Activated CD8-positive, alpha-beta T cell treated with anti-CD3 and anti-CD28 coated beads for 36 hours (primary cell): ENCODE measurements at regions not wholly inside any gene's neighbourhood (a gene's known extent, or its start where the extent isn't known, plus 50 kb on each side); places are given as distances from the start of the nearest gene placed in this dataset.

Experiments
- ATAC-seq: fragments of 200-7000 bp; cut with Tn5 transposase; one replicate; pipeline ENCODE4 v1.10.0; 2021; ENCODE audit warnings: mild to moderate bottlenecking, moderate library complexity
- CTCF ChIA-PET: fragments of 350-600 bp; sonication (Branson Sonifier 250); formaldehyde crosslinking; loops from one replicate; lab custom pipeline; 2021; ENCODE audit warnings: antibody characterized with exemption; lab: Charles Lee
- POLR2A ChIA-PET: fragments of 350-600 bp; sonication (Branson Sonifier 250); formaldehyde crosslinking; loops from one replicate; lab custom pipeline; 2021; ENCODE audit warnings: antibody characterized with exemption; lab: Charles Lee
- DNase-seq: peaks from one replicate; pipeline ENCODE4 v3.0.0-alpha.2; 2020
- H3K27ac Mint-ChIP-seq: one replicate; pipeline ENCODE4 v1.8.0; 2021; ENCODE audit warnings: mild to moderate bottlenecking, mixed read lengths
- H3K27me3 Mint-ChIP-seq: one replicate; pipeline ENCODE4 v1.8.0; 2021; ENCODE audit warnings: mixed read lengths
- H3K36me3 Mint-ChIP-seq: one replicate; pipeline ENCODE4 v1.8.0; 2021; ENCODE audit warnings: low read depth, mixed read lengths
- H3K4me1 Mint-ChIP-seq: one replicate; pipeline ENCODE4 v1.8.0; 2021; ENCODE audit warnings: low read depth, mixed read lengths
- H3K4me3 Mint-ChIP-seq: one replicate; pipeline ENCODE4 v1.8.0; 2021; ENCODE audit warnings: mild to moderate bottlenecking, moderate library complexity, mixed read lengths
- H3K9me3 Mint-ChIP-seq: one replicate; pipeline ENCODE4 v1.8.0; 2021; ENCODE audit warnings: mixed read lengths
- CTCF ChIP-seq: fragments of 200-600 bp; IDR thresholded peaks from one replicate; pipeline ENCODE4 v1.8.0; 2022; ENCODE audit warnings: antibody characterized with exemption, mild to moderate bottlenecking
- intact Hi-C: fragments of 100-400 bp; cut with micrococcal nuclease; formaldehyde crosslinking; loops from one replicate; pipeline ENCODE4 v1.10.0; 2022

GRCh38 chr14:59091976-59092375 is 96.5 kb upstream of the DAAM1 start:
- H3K4me1 Mint-ChIP-seq: no peaks in the 10 kb centered on the region
- ATAC-seq: no peak
- H3K36me3 Mint-ChIP-seq: no peaks in the 10 kb centered on the region
- ChIA-PET CTCF (interaction anchor here (1.1 kb wide), 1 partner anchor 32 kb away, joined by 4 read pairs; no protein-coding TSS in a partner anchor), POLR2A (no interaction called here)
- intact Hi-C loops: no loop called here
- TF ChIP-seq CTCF: no peak
- H3K4me3 Mint-ChIP-seq: no peak overlapping the region
- peaks cover 2% of the 10 kb centered on the region for H3K27me3 Mint-ChIP-seq
- H3K27ac Mint-ChIP-seq: no peak overlapping the region
- no peak for DNase-seq
- H3K9me3 Mint-ChIP-seq: no peaks in the 10 kb centered on the region

- ChIA-PET CTCF (interaction anchor here (0.6 kb wide), 1 partner anchor 251 kb away, joined by 3 read pairs; no protein-coding TSS in a partner anchor), POLR2A (no interaction called here)
- Mint-ChIP-seq H3K27ac (no peak overlapping the region), H3K4me3 (no peak overlapping the region), H3K9me3 (no peaks in the 10 kb centered on the region), H3K4me1 (no peaks in the 10 kb centered on the region), H3K36me3 (no peaks in the 10 kb centered on the region), H3K27me3 (peaks cover 2% of the 10 kb centered on the region)
- no peak for ATAC-seq
- intact Hi-C loops: no loop called here
- no peak for DNase-seq
- TF ChIP-seq CTCF: no peak
Measured at GRCh38 chr14:59093902-59094301, 94.6 kb upstream of the DAAM1 start.

GRCh38 chr14:59096303-59096702 is 92.2 kb upstream of the DAAM1 start:
- ChIA-PET POLR2A (no interaction called here), CTCF (no interaction called here)
- no peak for TF ChIP-seq CTCF
- DNase-seq: no peak
- no peaks in the 10 kb centered on the region for H3K9me3 Mint-ChIP-seq
- H3K27ac Mint-ChIP-seq: no peak overlapping the region
- ATAC-seq: no peak
- no peaks in the 10 kb centered on the region for H3K4me1 Mint-ChIP-seq
- intact Hi-C loops: no loop called here
- H3K27me3 Mint-ChIP-seq: peaks cover 8% of the 10 kb centered on the region
- H3K36me3 Mint-ChIP-seq: no peaks in the 10 kb centered on the region
- no peak overlapping the region for H3K4me3 Mint-ChIP-seq

- ChIA-PET POLR2A (no interaction called here), CTCF (no interaction called here)
- H3K27ac Mint-ChIP-seq: no peak overlapping the region
Measured at GRCh38 chr14:59097681-59098080, 90.8 kb upstream of the DAAM1 start.

GRCh38 chr14:59098377-59098776 is 90.1 kb upstream of the DAAM1 start:
- H3K4me3 Mint-ChIP-seq: no peak overlapping the region
- no peak overlapping the region for H3K27ac Mint-ChIP-seq
- intact Hi-C loops: no loop called here
- ATAC-seq: no peak
- no peak for TF ChIP-seq CTCF
- DNase-seq: no peak
- CTCF ChIA-PET: interaction anchor here (1.2 kb wide), 1 partner anchor 31 kb away, joined by 3 read pairs; no protein-coding TSS in a partner anchor
- no peaks in the 10 kb centered on the region for H3K9me3 Mint-ChIP-seq
- H3K36me3 Mint-ChIP-seq: no peaks in the 10 kb centered on the region
- no peaks in the 10 kb centered on the region for H3K4me1 Mint-ChIP-seq
- peaks cover 9% of the 10 kb centered on the region for H3K27me3 Mint-ChIP-seq
- POLR2A ChIA-PET: no interaction called here

More at GRCh38 chr14:59097681-59098080, 90.8 kb upstream of the DAAM1 start:
- no peak for ATAC-seq
- no peak for DNase-seq
- TF ChIP-seq CTCF: no peak
- Mint-ChIP-seq H3K27me3 (peaks cover 10% of the 10 kb centered on the region), H3K36me3 (no peaks in the 10 kb centered on the region), H3K4me3 (no peak overlapping the region), H3K9me3 (no peaks in the 10 kb centered on the region), H3K4me1 (no peaks in the 10 kb centered on the region)
- intact Hi-C loops: no loop called here
